A673 (cell line): ENCODE measurements at regions not wholly inside any gene's neighbourhood (a gene's known extent, or its start where the extent isn't known, plus 50 kb on each side); places are given as distances from the start of the nearest gene placed in this dataset.

Experiments used
- BruUV-seq: library from RNA; stranded (reverse); fragments of 400-500 nt; replicated peaks from 2 replicates; lab custom pipeline; 2021; lab: Mats Ljungman, UMichigan
- CTCF ChIA-PET: fragments of 300-600 bp; sonication (Branson Sonifier 250); formaldehyde crosslinking; loops from one replicate; lab custom pipeline; 2022; ENCODE audit warnings: antibody characterized with exemption; lab: Charles Lee
- POLR2A ChIA-PET: fragments of 300-600 bp; sonication (Branson Sonifier 250); formaldehyde crosslinking; loops from one replicate; lab custom pipeline; 2022; ENCODE audit warnings: antibody characterized with exemption; ENCODE audit not compliant: low non-redundant PET; lab: Charles Lee
- DNase-seq: peaks from one replicate; pipeline ENCODE4 v3.0.0-alpha.2; 2015; ENCODE audit warnings: low spot score
- H3K27ac ChIP-seq: fragments of 200-600 bp; sonication (generic); 2 replicates; pipeline ENCODE4 v1.5.1; 2016; ENCODE audit warnings: mixed run types, low read depth, mild to moderate bottlenecking, mixed read lengths, antibody characterized with exemption, low read length; ENCODE audit not compliant: poor library complexity, severe bottlenecking
- H3K27me3 ChIP-seq: fragments of 200-600 bp; sonication (generic); replicated peaks from 2 replicates; pipeline ENCODE4 v1.6.1; 2017; ENCODE audit warnings: mixed run types, low read depth, mild to moderate bottlenecking, mixed read lengths, antibody characterized with exemption, low read length; ENCODE audit not compliant: insufficient read depth, poor library complexity
- H3K36me3 ChIP-seq: fragments of 200-600 bp; sonication (generic); 2 replicates; pipeline ENCODE4 v1.6.1; 2016; ENCODE audit warnings: mixed run types, mild to moderate bottlenecking, mixed read lengths, antibody characterized with exemption, low read length; ENCODE audit not compliant: insufficient read depth, poor library complexity, severe bottlenecking
- H3K4me1 ChIP-seq: fragments of 200-600 bp; sonication (generic); 2 replicates; pipeline ENCODE4 v1.6.1; 2017; ENCODE audit warnings: mixed run types, mild to moderate bottlenecking, mixed read lengths, antibody characterized with exemption, low read length; ENCODE audit not compliant: insufficient read depth, poor library complexity, severe bottlenecking
- H3K4me3 ChIP-seq: fragments of 200-600 bp; sonication (generic); 2 replicates; pipeline ENCODE4 v1.5.1; 2016; ENCODE audit warnings: low read depth, mixed run types, mild to moderate bottlenecking, mixed read lengths, low read length; ENCODE audit not compliant: poor library complexity, severe bottlenecking
- H3K9me3 ChIP-seq: fragments of 200-600 bp; sonication (generic); 2 replicates; pipeline ENCODE4 v1.6.1; 2016; ENCODE audit warnings: mixed run types, low read depth, mild to moderate bottlenecking, mixed read lengths, antibody characterized with exemption, low read length; ENCODE audit not compliant: poor library complexity, severe bottlenecking
- EZH2 ChIP-seq: fragments of 200-600 bp; sonication (generic); IDR thresholded peaks from 2 replicates; pipeline ENCODE4 v1.6.1; 2017; ENCODE audit warnings: borderline replicate concordance, low read depth, mild to moderate bottlenecking, mixed read lengths, antibody characterized with exemption, low read length; ENCODE audit not compliant: poor library complexity, severe bottlenecking
- intact Hi-C: fragments of 100-400 bp; cut with micrococcal nuclease; formaldehyde crosslinking; loops from one replicate; pipeline ENCODE4 v1.10.0; 2022; ENCODE audit not compliant: unreplicated experiment
- TF ChIP-seq, protein P1 (sequence below): fragments of 300-800, 200-600 bp; sonication (generic); conservative IDR thresholded peaks from 2 replicates; pipeline ENCODE4 v1.5.1; 2017; ENCODE audit warnings: low read depth, mild to moderate bottlenecking, antibody characterized with exemption, low read length, moderate library complexity, mixed read lengths

DNA sequence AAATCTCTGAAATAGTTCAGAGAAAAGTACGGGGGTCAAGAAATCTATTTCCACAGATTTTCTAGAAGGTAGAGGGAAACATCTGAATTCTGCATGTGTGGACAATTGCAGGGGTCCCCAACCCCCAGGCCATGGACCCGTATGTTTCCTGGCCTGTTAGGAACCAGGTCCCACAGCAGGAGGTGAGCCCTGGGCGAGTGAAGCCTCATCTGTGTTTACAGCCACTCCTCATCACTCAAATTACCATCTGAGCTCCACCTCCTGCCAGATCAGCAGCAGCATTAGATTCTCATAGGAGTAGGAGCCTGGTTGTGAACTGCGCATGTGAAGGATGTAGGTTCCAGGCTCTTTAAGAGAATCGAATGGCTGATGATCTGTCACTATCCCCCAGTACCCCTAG lies 200.5 kb upstream of the EDIL3 start:
- no peaks in the 10 kb centered on the region for H3K27me3 ChIP-seq
- H3K9me3 ChIP-seq, result no peaks in the 10 kb centered on the region
- TF ChIP-seq EZH2, result no peak
- TF ChIP-seq, protein P1, sequence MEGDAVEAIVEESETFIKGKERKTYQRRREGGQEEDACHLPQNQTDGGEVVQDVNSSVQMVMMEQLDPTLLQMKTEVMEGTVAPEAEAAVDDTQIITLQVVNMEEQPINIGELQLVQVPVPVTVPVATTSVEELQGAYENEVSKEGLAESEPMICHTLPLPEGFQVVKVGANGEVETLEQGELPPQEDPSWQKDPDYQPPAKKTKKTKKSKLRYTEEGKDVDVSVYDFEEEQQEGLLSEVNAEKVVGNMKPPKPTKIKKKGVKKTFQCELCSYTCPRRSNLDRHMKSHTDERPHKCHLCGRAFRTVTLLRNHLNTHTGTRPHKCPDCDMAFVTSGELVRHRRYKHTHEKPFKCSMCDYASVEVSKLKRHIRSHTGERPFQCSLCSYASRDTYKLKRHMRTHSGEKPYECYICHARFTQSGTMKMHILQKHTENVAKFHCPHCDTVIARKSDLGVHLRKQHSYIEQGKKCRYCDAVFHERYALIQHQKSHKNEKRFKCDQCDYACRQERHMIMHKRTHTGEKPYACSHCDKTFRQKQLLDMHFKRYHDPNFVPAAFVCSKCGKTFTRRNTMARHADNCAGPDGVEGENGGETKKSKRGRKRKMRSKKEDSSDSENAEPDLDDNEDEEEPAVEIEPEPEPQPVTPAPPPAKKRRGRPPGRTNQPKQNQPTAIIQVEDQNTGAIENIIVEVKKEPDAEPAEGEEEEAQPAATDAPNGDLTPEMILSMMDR, result no peak
- no peak for DNase-seq
- ChIA-PET POLR2A (no interaction called here), CTCF (no interaction called here)
- H3K4me3 ChIP-seq, result no peak overlapping the region
- no TSS peak for BruUV-seq
- H3K36me3 ChIP-seq, result no peaks in the 10 kb centered on the region
- H3K4me1 ChIP-seq, result no peaks in the 10 kb centered on the region
- no peak overlapping the region for H3K27ac ChIP-seq
- intact Hi-C loops, result no loop called here

DNA sequence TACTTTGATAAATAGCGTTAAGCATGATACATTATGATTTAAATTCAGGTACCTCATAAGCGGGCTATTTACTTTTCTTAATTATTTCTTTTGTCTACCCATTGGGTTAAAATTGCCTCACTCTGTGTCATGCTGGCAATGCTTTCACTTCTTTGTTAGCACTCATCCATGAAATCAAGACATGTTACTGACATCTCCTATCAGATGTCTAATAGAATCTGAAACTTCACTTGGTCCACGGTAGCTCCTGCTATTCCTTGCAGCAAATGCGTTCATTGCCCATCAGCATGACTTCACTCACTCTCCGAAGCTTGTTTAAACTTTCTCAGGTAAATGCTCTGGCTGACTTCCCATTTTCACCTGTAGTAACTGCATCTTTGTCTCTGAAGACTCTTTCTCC lies 193.5 kb upstream of the EDIL3 start:
- no TSS peak for BruUV-seq
- no peak for DNase-seq

DNA sequence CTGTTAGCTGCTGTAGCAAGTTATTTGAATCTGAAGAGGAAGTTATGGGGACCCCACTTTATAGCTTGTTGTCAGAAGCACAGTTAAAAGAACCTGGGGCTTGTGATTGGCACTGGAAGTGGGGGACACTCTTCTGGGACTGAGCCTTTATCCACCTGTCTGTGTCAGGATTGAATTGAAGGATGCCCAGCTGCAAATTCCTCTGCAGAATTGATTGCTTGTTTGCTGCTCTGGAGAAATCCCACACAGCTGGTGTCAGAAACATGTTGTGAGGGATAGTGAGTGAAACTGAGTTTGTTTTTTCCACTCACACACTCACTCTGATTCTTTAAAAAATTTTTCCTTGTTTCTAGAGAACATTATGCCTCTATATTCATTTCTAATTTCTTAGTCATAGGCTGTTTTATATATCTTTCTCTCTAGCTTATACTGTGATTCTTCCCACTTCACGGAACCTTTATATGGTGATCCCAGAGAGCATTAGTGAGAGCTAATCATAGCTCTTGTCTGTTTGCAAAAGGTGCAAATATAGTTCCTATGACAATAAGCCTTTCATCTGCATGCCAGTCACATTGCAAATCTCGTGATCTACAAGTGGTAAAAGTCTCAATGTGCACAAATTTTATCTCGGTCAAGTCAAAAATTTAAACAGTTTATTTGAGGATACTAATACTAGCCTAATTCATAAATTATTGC lies 188.5 kb upstream of the EDIL3 start:
- intact Hi-C loops, result no loop called here
- Histone ChIP-seq H3K27me3 (no peaks in the 10 kb centered on the region), H3K4me1 (no peaks in the 10 kb centered on the region), H3K27ac (no peak overlapping the region), H3K36me3 (no peaks in the 10 kb centered on the region), H3K4me3 (no peak overlapping the region), H3K9me3 (no peaks in the 10 kb centered on the region)
- ChIA-PET POLR2A (no interaction called here), CTCF (no interaction called here)
- BruUV-seq, result no TSS peak
- TF ChIP-seq EZH2, result no peak
- TF ChIP-seq, protein P1, result no peak
- DNase-seq, result no peak

More for the DNA sequence above, 193.5 kb upstream of the EDIL3 start:
- H3K9me3 ChIP-seq, result no peaks in the 10 kb centered on the region
- POLR2A ChIA-PET, result no interaction called here
- H3K27ac ChIP-seq, result no peak overlapping the region
- H3K36me3 ChIP-seq, result no peaks in the 10 kb centered on the region
- H3K4me3 ChIP-seq, result no peak overlapping the region
- TF ChIP-seq EZH2, result no peak
- TF ChIP-seq, protein P1, result no peak
- no peaks in the 10 kb centered on the region for H3K4me1 ChIP-seq
- no peaks in the 10 kb centered on the region for H3K27me3 ChIP-seq
- CTCF ChIA-PET, result no interaction called here
- intact Hi-C loops, result no loop called here
